Endodermal cell (in vitro differentiated cells): ENCODE measurements at regions not wholly inside any gene's neighbourhood (a gene's known extent, or its start where the extent isn't known, plus 50 kb on each side); places are given as distances from the start of the nearest gene placed in this dataset.

Experiments
- DNase-seq: peaks from one replicate; pipeline ENCODE4 v3.0.0-alpha.2; 2017
- H3K27ac ChIP-seq: 2 replicates; pipeline ENCODE4 v1.5.1; 2013; ENCODE audit warnings: mild to moderate bottlenecking, low read depth, low read length, moderate library complexity
- H3K27me3 ChIP-seq: 2 replicates; pipeline ENCODE4 v1.6.1; 2013; ENCODE audit warnings: mild to moderate bottlenecking, low read length, moderate library complexity; ENCODE audit not compliant: insufficient read depth, control insufficient read depth, poor library complexity, severe bottlenecking
- H3K36me3 ChIP-seq: 2 replicates; pipeline ENCODE4 v1.7.0; 2013; ENCODE audit warnings: mild to moderate bottlenecking, low read length, moderate library complexity; ENCODE audit not compliant: control insufficient read depth, insufficient read depth
- H3K4me1 ChIP-seq: one replicate; pipeline ENCODE4 v1.7.0; 2013; ENCODE audit warnings: low read length; ENCODE audit not compliant: control insufficient read depth, insufficient read depth
- H3K4me3 ChIP-seq: 2 replicates; pipeline ENCODE4 v1.5.1; 2013; ENCODE audit warnings: mild to moderate bottlenecking, low read length, moderate library complexity
- H3K9ac ChIP-seq: 2 replicates; pipeline ENCODE4 v1.6.1; 2013; ENCODE audit warnings: mild to moderate bottlenecking, low read length, moderate library complexity; ENCODE audit not compliant: poor library complexity, severe bottlenecking; ENCODE audit errors: extremely low read depth
- H3K9me3 ChIP-seq: 2 replicates; pipeline ENCODE4 v1.6.1; 2013; ENCODE audit warnings: mild to moderate bottlenecking, low read length, moderate library complexity; ENCODE audit not compliant: control insufficient read depth
- H3K27ac Mint-ChIP-seq: 2 replicates; pipeline ENCODE4 v1.8.0; 2020; ENCODE audit warnings: mixed read lengths
- H3K27me3 Mint-ChIP-seq: 2 replicates; pipeline ENCODE4 v1.8.0; 2021; ENCODE audit warnings: mild to moderate bottlenecking, mixed read lengths; ENCODE audit not compliant: insufficient read depth
- H3K36me3 Mint-ChIP-seq: 2 replicates; pipeline ENCODE4 v1.8.0; 2020; ENCODE audit warnings: low read depth, mixed read lengths
- H3K4me1 Mint-ChIP-seq: 2 replicates; pipeline ENCODE4 v1.8.0; 2020; ENCODE audit warnings: mixed read lengths
- H3K4me3 Mint-ChIP-seq: 2 replicates; pipeline ENCODE4 v1.8.0; 2020; ENCODE audit warnings: mild to moderate bottlenecking, moderate library complexity, mixed read lengths
- H3K9me3 Mint-ChIP-seq: 2 replicates; pipeline ENCODE4 v1.8.0; 2020; ENCODE audit warnings: mild to moderate bottlenecking, mixed read lengths
- WGBS, 2 experiments: methylation state at CpG; one replicate each; pipeline versions ENCODE4 v1.1.5 to v1.1.7; 2013; ENCODE audit warnings: missing lambda C conversion rate in 2 of 2, mixed read lengths in 1 of 2; ENCODE audit not compliant: insufficient coverage in 1 of 2, insufficient read length in 1 of 2; 5-methylcytosine and 5-hydroxymethylcytosine counted together
- TF ChIP-seq, protein P1 (sequence below): fragments of 200-600 bp; sonication (generic); conservative IDR thresholded peaks from 2 replicates; pipeline ENCODE4 v1.5.0; 2021; ENCODE audit warnings: antibody characterized with exemption, mild to moderate bottlenecking

DNA sequence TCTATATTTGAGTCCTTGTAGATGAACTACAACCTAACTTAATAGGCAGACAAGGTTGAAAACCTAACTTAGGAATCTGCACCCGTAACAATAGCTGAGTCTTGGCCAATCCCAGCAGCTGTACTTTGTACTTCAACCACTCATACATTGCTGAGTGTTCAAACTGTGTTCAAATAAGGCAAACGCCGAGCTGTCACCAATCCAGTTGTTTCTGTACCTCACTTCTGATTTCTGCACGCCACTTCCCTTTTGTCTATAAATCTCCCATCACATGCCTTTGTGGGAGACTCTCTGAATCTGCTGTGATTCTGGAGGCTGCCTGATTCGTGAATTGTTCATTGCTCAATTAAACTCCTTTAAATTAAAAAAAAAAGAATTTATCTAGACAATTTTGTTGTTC is 167.8 kb upstream of the TUT7 start:
- no peaks in the 10 kb centered on the region for H3K4me1 Mint-ChIP-seq
- no peaks in the 10 kb centered on the region for H3K36me3 Mint-ChIP-seq
- no peak overlapping the region for H3K4me3 Mint-ChIP-seq
- Histone ChIP-seq H3K27ac (no peak overlapping the region), H3K27me3 (no peaks in the 10 kb centered on the region), H3K9ac (no peak overlapping the region), H3K4me1 (no peaks in the 10 kb centered on the region), H3K36me3 (no peaks in the 10 kb centered on the region), H3K9me3 (no peaks in the 10 kb centered on the region), H3K4me3 (no peak overlapping the region)
- H3K9me3 Mint-ChIP-seq, result no peaks in the 10 kb centered on the region
- no peak for DNase-seq
- TF ChIP-seq, protein P1, sequence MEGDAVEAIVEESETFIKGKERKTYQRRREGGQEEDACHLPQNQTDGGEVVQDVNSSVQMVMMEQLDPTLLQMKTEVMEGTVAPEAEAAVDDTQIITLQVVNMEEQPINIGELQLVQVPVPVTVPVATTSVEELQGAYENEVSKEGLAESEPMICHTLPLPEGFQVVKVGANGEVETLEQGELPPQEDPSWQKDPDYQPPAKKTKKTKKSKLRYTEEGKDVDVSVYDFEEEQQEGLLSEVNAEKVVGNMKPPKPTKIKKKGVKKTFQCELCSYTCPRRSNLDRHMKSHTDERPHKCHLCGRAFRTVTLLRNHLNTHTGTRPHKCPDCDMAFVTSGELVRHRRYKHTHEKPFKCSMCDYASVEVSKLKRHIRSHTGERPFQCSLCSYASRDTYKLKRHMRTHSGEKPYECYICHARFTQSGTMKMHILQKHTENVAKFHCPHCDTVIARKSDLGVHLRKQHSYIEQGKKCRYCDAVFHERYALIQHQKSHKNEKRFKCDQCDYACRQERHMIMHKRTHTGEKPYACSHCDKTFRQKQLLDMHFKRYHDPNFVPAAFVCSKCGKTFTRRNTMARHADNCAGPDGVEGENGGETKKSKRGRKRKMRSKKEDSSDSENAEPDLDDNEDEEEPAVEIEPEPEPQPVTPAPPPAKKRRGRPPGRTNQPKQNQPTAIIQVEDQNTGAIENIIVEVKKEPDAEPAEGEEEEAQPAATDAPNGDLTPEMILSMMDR, result no peak
- no peak overlapping the region for H3K27ac Mint-ChIP-seq
- H3K27me3 Mint-ChIP-seq, result no peaks in the 10 kb centered on the region
- WGBS, 2 experiments, result 90 to 97% methylated on average over 3 to 5 of the region's 5 CpGs

DNA sequence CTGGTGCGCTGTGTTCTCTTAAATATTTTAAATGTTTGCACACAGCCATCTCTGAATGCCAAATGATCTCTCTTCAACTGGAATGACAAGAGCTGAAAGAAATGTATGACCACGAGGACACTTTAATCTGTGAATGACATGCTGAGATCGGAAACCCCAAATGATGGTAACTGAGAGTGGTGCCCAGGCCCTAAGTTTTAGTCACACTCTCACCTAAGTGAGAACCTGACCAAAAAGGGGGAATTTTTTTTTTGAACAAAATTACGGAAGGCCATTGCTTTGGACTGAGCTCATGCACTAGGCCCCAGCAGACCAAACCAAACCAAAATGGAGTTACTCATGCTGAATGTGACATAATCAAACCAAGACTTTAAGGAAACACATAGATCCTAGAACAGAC is 167.1 kb upstream of the TUT7 start:
- no peaks in the 10 kb centered on the region for H3K36me3 Mint-ChIP-seq
- DNase-seq, result no peak

DNA sequence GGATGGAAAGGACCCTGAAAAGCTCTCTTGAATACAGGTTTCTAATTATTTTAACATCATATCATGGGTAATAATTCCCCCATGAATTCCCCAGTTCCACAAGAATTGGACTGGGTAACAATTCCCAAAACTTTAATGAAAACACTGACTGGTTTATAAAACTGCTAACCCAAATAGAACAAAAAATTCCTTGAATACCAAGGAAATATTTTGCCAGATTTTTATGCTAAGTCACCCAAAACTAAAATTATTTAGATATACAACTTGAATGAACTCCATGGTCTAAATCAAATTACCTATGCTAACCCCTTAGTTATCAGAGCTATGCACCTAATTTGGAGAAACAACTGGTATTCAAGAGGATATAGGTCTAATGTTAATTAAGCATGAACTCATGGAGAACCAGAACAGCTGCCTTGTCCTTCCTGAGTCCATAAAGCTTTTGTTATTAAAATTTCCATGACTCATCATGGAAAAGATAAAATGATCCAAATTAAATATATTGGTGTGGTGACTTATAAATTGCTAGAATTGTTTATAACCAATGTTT is 164.9 kb upstream of the TUT7 start:
- Histone ChIP-seq H3K36me3 (no peaks in the 10 kb centered on the region), H3K9ac (no peak overlapping the region), H3K4me1 (no peaks in the 10 kb centered on the region), H3K27ac (no peak overlapping the region), H3K27me3 (no peaks in the 10 kb centered on the region), H3K4me3 (no peak overlapping the region), H3K9me3 (no peaks in the 10 kb centered on the region)
- TF ChIP-seq, protein P1, result no peak
- Mint-ChIP-seq H3K27ac (no peak overlapping the region), H3K4me1 (no peaks in the 10 kb centered on the region), H3K36me3 (no peaks in the 10 kb centered on the region), H3K9me3 (no peaks in the 10 kb centered on the region), H3K27me3 (peaks cover 4% of the 10 kb centered on the region), H3K4me3 (no peak overlapping the region)
- no peak for DNase-seq

More for the DNA sequence above, 167.1 kb upstream of the TUT7 start:
- Mint-ChIP-seq H3K27ac (no peak overlapping the region), H3K27me3 (no peaks in the 10 kb centered on the region), H3K9me3 (no peaks in the 10 kb centered on the region), H3K4me1 (no peaks in the 10 kb centered on the region), H3K4me3 (no peak overlapping the region)
- H3K9me3 ChIP-seq, result no peaks in the 10 kb centered on the region
- no peaks in the 10 kb centered on the region for H3K4me1 ChIP-seq
- H3K27ac ChIP-seq, result no peak overlapping the region
- TF ChIP-seq, protein P1, result no peak
- H3K9ac ChIP-seq, result no peak overlapping the region
- no peak overlapping the region for H3K4me3 ChIP-seq
- WGBS, 2 experiments, result 93 to 100% methylated on average over 3 to 4 of the region's 4 CpGs
- no peaks in the 10 kb centered on the region for H3K27me3 ChIP-seq
- H3K36me3 ChIP-seq, result no peaks in the 10 kb centered on the region
